Inflammatory macrophage treated with lipopolysaccharide for 1 hour (primary cell): ENCODE measurements at regions not wholly inside any gene's neighbourhood (a gene's known extent, or its start where the extent isn't known, plus 50 kb on each side); places are given as distances from the start of the nearest gene placed in this dataset.

Experiments used
- DNase-seq, 2 donors: peaks; one replicate each; pipeline ENCODE4 v3.0.0-alpha.2; 2020 to 2022

DNA sequence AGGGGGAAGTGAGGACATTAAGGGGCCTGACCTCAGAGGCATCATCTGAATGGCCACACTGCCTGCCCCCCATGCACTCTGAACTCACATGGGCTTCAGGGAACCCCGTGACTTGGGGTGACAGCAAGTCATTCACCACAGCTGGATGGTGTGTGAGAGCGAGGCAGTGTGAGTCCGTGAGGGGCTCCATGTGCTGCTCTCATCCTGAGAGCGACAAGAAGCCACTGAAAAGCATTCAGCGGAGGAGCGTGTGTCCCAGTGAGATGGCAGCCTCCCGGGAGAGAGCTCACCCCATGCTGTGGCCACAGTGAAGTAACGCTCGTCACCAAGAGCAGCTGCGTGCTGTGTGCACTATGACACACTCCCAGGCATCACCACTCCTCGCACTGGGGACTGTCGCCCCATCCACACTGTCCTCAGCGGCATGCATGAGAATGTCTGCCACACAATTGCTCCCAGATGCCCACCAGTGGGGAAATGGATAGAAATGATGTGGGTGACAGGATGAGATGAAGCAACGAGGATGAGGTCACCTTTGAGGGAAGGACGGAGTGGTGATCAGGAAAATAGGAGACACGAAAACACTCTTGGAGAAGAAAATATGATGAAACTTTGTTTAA, 213.0 kb upstream of the RAB6C start:
- DNase-seq: no peak

DNA sequence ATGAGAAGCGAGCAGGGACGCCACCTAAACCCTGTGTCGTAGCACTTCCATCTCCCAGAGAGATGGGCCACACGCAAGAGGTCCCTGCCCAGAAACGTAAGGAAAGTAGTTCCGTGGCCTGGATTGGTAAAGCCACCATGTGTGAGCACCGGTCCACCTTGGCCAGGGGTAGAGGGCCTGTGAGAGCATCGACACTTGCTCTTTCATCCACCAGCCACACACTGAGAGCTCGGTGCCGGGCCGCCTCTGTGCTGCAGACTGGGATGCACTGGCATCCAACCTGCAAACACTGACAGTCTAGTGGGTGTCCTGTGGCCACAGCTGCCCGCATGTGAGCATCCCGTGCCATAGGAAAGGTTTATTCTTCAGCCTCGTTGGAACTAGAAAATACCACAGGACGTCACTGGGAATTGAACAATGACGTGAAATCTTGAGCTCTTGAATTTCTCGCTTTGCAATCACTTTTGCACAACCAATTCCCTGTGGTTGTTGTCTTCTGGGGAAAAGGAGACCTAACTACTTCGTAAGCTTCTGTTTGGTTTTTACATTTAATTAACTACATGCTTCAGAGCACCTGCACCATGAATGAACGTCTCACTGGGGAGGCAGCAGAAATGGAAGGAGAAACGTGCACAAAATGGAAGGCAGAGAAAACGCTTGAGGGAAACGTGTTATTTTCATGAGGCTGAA, 212.0 kb upstream of the RAB6C start:
- DNase-seq: no peak

GRCh38 chr2:129768036-129768386, 211.5 kb upstream of the RAB6C start:
- DNase-seq: no peak

DNA sequence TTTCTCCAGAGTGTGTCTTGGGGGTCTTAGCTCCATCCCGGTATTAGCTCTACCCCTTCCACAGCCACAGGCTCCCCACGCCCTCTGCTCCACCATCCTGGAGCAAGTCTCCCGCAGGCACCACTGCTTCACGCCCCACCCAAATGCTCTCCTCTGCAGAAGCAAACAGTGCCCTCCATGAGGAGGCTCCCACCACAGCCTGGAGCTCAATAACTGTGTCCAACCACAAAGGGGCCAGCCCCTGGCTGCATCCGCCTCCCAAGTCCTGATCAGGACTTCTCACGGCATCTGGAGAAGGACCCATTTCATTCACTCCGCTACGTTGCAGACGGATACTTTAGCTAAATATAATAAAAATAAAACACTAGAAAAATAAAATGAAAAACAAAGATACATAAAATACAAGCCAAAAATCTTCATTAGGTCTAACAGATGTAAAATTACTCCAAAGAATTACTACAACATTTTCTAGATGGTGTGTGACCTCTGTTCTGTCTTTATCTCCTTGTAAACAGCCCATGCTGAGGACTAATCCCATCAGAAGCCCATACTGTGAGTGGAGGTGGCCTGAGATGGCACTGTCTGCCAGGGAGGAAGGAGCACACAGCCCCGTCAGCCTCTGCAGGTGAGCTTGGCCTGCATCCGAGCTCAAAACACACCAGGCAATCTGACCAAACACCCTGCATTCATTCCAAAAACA, 210.8 kb upstream of the RAB6C start:
- DNase-seq: no peak

GRCh38 chr2:129769185-129769991, 210.1 kb upstream of the RAB6C start:
- no peak for DNase-seq

GRCh38 chr2:129771418-129772189, 207.9 kb upstream of the RAB6C start:
- no peak for DNase-seq

GRCh38 chr2:129772190-129772579, 207.3 kb upstream of the RAB6C start:
- DNase-seq: no peak

DNA sequence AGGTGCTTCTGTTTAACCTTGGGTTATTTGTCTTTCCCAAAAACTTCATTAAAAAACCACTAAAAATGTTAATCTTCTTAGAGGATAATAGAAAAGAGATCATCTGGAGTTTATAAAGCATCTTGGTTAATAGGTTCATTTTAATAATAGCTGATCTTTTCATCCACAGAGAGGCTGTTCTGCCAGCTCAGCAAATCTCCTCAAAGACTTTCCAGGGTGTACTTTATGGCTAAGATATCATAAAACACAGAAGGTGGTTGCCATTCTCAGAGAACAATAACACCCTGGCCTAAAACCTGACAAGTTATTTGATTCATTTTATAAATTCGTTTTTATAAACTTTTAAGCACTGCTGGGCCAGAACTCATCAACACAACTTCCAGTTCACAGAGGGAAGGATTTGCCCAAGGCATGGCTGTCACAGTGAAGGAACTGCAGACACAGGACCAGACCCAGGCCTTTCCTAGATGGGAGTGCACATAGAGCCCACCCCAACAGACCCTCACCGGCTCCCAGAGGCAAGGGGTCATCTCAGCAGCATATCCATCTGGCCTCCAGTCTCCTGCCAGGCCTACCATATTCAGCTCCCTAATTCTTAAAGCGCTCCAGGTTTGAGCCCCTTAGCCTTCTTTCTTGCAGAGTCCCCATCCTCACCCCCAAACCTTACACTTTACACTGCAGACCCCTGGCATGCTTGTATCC, 203.4 kb upstream of the RAB6C start:
- no peak for DNase-seq

GRCh38 chr2:129777146-129777545, 202.3 kb upstream of the RAB6C start:
- no peak for DNase-seq

DNA sequence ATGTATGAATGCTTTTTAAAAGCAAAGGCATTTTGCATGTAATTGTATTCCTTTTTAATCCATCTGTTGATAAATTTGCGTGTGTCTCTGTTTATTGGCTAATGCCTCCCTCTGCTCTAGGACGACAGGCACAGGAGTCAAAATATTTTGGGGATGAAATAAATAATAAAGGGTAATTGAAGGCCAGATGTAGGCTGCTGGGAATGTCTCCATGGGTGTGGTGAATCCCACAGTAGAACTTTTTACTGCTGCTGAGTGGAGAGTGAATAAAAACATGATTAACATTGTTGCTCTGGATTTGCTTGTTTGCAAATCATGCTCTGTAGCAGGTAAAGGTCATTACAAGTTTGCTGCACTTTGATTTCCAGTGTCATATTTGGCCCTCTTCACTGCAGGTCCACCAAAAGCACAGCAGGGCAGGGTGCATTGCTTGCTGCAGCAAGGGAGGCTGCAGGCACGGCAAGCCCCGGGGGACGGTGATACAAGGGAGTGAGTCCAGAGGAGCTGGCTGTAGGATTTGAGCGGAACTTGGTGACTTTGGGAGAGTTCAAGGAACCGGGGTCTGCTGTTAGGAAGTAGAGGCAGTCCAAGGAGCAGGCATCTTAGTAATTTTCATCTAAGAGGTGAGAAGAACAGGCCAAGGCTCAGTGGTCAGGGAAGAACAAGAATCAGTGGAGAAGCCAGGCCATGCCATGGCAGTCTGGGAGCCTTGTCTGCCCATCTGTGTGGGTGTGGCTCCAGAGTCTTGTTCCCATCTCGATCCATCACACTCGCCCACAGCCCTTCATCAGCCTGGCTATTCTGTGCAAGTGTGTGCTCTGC, 201.5 kb upstream of the RAB6C start:
- no peak for DNase-seq

DNA sequence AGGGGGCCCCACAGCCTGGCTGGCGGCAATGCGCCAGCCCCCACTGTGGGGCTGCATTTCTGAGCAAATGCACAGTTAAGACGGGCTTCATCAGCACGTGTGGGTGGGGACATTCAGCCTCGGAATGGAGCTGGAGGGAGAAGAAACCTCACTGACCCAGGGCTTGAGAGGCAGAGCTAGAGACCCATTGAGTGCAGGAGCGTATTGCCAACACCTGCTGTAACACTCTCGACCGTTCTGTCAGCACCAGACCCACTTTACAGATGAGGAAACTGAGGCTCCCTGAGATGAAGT, 200.9 kb upstream of the RAB6C start:
- no peak for DNase-seq

DNA sequence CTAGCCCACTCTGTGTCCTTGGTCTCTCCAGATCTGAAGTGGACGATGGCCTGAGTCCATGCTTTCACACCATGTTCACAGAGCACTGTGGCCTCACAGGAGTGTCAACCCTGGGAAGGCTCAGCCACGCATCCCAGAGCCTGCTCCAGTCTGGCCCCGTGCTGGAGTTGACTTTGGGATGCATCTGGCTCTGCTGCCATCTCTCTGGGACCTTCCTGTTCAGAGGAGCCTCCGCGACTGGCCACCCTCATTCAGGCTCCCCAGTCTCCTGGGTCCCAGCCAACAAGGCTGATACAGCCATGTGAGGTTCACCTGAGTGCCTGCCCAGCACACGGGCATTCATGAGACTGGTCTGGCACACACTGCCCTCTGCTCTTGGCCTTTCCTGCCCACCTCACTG, 199.7 kb upstream of the RAB6C start:
- DNase-seq: no peak

DNA sequence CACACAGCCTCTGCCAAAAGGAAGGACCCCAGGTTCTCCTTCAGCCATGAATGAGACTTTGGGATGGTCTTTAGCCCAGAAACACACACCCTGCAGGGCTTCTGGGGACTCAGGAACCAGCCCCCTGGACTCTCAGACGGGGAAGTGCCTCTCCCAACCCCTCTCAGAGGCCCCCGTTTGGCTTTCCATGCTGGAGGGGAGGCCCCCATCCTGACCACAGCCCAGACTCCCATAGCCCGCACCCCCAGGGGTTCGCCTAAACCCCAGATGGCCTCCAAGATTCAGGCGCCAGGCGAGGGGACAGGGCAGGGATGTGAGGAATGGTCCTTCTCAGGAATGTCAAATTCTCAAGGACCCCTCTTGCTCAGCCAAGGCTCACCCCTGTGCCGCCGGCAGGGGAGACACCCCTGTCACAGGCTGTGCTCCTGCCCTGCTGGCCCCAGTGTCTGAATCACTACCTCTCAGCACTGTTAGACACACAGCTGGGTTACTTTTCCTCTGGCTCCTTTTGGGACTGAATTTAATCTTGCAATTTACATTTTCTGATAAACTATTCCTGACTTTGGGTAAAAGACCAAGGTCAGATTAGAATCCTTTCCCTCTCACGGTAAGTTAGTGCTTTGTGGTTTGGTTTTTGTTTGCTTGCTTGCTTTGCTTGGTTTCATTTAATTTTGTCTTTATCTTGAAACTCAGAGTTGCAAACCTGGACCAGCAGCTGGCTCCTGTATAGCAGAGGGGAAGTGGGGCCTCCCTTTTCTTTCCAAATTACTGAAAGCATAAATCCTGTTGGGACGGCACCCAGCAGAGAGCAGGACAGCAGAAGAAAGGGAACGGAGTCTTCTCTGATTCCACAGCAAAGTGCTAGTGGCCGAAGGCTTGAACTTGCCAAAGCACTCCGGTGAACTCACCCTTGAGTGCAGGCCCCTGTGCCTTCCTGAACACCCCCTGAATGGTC, 198.9 kb upstream of the RAB6C start:
- DNase-seq: no peak

DNA sequence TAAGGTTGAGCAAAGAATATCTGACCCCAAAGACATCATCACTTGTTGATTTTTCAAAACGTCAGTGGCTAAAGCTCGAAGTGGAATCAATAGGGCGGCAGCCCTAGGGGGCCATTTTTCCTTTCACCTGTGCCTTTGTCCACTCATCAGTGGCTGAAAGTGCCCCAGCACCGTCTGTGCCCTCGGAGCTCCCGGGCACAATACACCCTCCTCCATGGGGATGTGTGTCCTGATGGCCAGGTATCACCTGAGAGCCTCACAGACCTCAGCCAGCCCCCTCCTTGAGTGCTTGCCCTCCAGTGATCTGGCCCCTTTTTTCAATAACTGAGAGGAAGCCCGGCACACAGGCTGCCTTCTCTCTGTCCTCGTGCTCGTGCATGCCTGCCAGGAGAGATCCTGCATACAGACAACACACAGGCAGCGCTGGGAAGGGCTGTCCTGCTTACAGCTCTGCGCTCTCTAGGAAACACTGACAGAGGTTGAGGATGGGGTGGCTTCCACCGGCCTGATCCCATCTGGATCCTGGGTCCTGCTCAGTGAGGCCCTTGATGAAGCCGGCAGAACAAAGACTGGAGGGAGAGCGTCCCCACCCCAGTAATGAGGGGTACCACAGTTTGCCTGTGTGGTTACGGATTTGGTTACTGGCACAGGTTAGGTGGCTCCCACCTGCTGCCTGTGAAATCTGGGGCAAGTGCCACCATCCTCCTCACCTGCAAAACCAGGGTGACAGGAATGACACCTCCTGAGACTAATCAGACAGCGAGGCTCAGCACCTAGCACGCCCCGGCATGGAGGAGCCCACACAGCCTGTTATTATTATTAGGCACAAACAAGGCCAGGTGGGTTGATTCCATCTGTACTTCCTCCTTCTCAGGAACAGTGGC, 197.5 kb upstream of the RAB6C start:
- DNase-seq: no peak

GRCh38 chr2:129782633-129782990, 196.9 kb upstream of the RAB6C start:
- no peak for DNase-seq

DNA sequence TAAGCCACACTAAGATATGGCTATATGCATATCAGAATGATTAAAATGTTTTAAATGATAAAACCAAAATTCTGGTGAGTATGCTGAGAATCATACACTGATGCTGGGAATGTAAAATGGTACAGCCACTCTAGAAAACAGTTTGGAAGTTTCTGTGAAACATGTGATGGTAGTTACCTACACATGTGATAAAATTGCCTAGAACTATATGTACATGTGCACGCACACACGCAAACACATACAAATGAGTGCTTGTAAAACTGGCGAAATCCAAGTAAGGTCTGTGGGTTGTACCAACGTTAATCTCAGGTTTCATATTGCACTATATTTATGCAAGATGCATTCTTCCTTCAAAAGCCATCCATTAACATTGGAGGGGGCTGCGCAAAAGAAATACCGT, 195.0 kb upstream of the RAB6C start:
- no peak for DNase-seq

DNA sequence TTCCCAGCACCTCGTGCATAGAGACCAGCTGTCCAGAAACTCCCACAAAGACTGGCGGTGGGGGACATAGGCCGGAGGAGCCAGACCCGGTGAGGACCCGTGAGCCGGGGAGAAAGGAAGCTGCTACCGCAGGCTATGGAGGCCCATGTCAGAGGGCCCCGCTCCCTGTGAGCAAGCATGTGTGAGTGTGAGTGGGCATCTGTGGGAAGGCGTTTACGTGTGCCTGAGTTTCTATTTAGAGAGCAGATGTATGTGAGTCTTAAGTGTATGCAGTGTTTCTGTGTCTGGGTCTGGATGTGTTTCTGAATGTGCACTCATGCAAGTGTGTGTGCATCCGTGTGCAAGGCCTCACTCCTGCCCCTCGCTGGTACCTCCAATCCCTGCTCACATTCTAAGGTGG, 187.8 kb upstream of the RAB6C start:
- no peak for DNase-seq

- no peak for DNase-seq
Measured at GRCh38 chr2:129793431-129793902, 186.0 kb upstream of the RAB6C start.

GRCh38 chr2:129794116-129794515, 185.3 kb upstream of the RAB6C start:
- DNase-seq: no peak
